H9 (cell line): ENCODE measurements at regions not wholly inside any gene's neighbourhood (a gene's known extent, or its start where the extent isn't known, plus 50 kb on each side); places are given as distances from the start of the nearest gene placed in this dataset.

Experiments
- DNase-seq: peaks from one replicate; pipeline ENCODE4 v3.0.0-alpha.2; 2017
- H2AFZ ChIP-seq: one replicate; pipeline ENCODE4 v1.6.1; 2013; ENCODE audit warnings: mild to moderate bottlenecking, low read length, control low read depth, moderate library complexity
- H2AK5ac ChIP-seq: 2 replicates; pipeline ENCODE4 v1.6.1; 2013; ENCODE audit warnings: low read length, control low read depth, mixed read lengths; ENCODE audit not compliant: insufficient read length
- H2BK120ac ChIP-seq: one replicate; pipeline ENCODE4 v1.6.1; 2013; ENCODE audit warnings: low read depth, mild to moderate bottlenecking, low read length, control low read depth, inconsistent platforms; ENCODE audit not compliant: poor library complexity, severe bottlenecking
- H2BK12ac ChIP-seq: 2 replicates; pipeline ENCODE4 v1.6.1; 2013; ENCODE audit warnings: low read length, control low read depth, mixed read lengths, low read depth; ENCODE audit not compliant: insufficient read length
- H2BK15ac ChIP-seq: 2 replicates; pipeline ENCODE4 v1.6.1; 2013; ENCODE audit warnings: low read depth, low read length, control low read depth
- H2BK20ac ChIP-seq: one replicate; pipeline ENCODE4 v1.6.1; 2013; ENCODE audit warnings: low read depth, mild to moderate bottlenecking, low read length, control low read depth, inconsistent platforms; ENCODE audit not compliant: poor library complexity, severe bottlenecking
- H2BK5ac ChIP-seq: 2 replicates; pipeline ENCODE4 v1.6.1; 2013; ENCODE audit warnings: low read length, control low read depth, mixed read lengths; ENCODE audit not compliant: insufficient read length
- H3K14ac ChIP-seq: 2 replicates; pipeline ENCODE4 v1.6.1; 2013; ENCODE audit warnings: low read length, control low read depth; ENCODE audit not compliant: insufficient read depth
- H3K18ac ChIP-seq: 2 replicates; pipeline ENCODE4 v1.6.1; 2013; ENCODE audit warnings: low read depth, mild to moderate bottlenecking, mixed read lengths, low read length, control low read depth; ENCODE audit not compliant: insufficient read length
- H3K23ac ChIP-seq: 2 replicates; pipeline ENCODE4 v1.6.1; 2013; ENCODE audit warnings: low read length, control low read depth, mixed read lengths, low read depth; ENCODE audit not compliant: insufficient read length
- H3K23me2 ChIP-seq: 2 replicates; pipeline ENCODE4 v1.6.1; 2013; ENCODE audit warnings: low read depth, mild to moderate bottlenecking, mixed read lengths, low read length, control low read depth; ENCODE audit not compliant: insufficient read length, poor library complexity, severe bottlenecking
- H3K27ac ChIP-seq: 2 replicates; pipeline ENCODE4 v1.5.1; 2013; ENCODE audit warnings: low read length, control low read depth, mixed read lengths, low read depth; ENCODE audit not compliant: insufficient read length
- H3K27me3 ChIP-seq: 2 replicates; pipeline ENCODE4 v1.6.1; 2013; ENCODE audit warnings: low read length, control low read depth, inconsistent platforms; ENCODE audit not compliant: insufficient read depth
- H3K4ac ChIP-seq: 2 replicates; pipeline ENCODE4 v1.6.1; 2013; ENCODE audit warnings: low read depth, mild to moderate bottlenecking, control low read depth, inconsistent platforms, low read length, moderate library complexity
- H3K4me1 ChIP-seq: 2 replicates; pipeline ENCODE4 v1.6.1; 2013; ENCODE audit warnings: low read length, control low read depth, inconsistent platforms; ENCODE audit not compliant: insufficient read depth
- H3K4me2 ChIP-seq: 2 replicates; pipeline ENCODE4 v1.6.1; 2013; ENCODE audit warnings: low read length, control low read depth, mixed read lengths; ENCODE audit not compliant: insufficient read length, insufficient read depth
- H3K56ac ChIP-seq: 2 replicates; pipeline ENCODE4 v1.6.1; 2013; ENCODE audit warnings: low read depth, mild to moderate bottlenecking, mixed read lengths, low read length, control low read depth; ENCODE audit not compliant: insufficient read length
- H3K79me1 ChIP-seq: 2 replicates; pipeline ENCODE4 v1.6.1; 2013; ENCODE audit warnings: low read depth, mild to moderate bottlenecking, moderate library complexity, low read length, control low read depth, inconsistent platforms; ENCODE audit not compliant: insufficient read depth, poor library complexity, severe bottlenecking
- H3K79me2 ChIP-seq: 2 replicates; pipeline ENCODE4 v1.6.1; 2013; ENCODE audit warnings: low read length, control low read depth, inconsistent platforms; ENCODE audit not compliant: insufficient read depth
- H3K9ac ChIP-seq: 2 replicates; pipeline ENCODE4 v1.6.1; 2013; ENCODE audit warnings: low read length, control low read depth, mixed read lengths; ENCODE audit not compliant: insufficient read length; ENCODE audit errors: extremely low read depth
- H3K9me3 ChIP-seq: one replicate; pipeline ENCODE4 v1.6.1; 2013; ENCODE audit warnings: low read depth, low read length, inconsistent platforms; ENCODE audit not compliant: control insufficient read depth
- H3T11ph ChIP-seq: one replicate; pipeline ENCODE4 v1.6.1; 2013; ENCODE audit warnings: mild to moderate bottlenecking, low read length, control low read depth, inconsistent platforms
- H4K20me1 ChIP-seq: one replicate; pipeline ENCODE4 v1.6.1; 2013; ENCODE audit not compliant: control insufficient read depth, insufficient read length, insufficient read depth
- H4K5ac ChIP-seq: 2 replicates; pipeline ENCODE4 v1.6.1; 2013; ENCODE audit warnings: low read depth, mild to moderate bottlenecking, mixed read lengths, low read length, control low read depth; ENCODE audit not compliant: insufficient read length
- H4K8ac ChIP-seq: replicated peaks from 2 replicates; pipeline ENCODE4 v1.6.1; 2013; ENCODE audit warnings: low read length, control low read depth, mixed read lengths, low read depth; ENCODE audit not compliant: insufficient read length
- H4K91ac ChIP-seq: 2 replicates; pipeline ENCODE4 v1.6.1; 2013; ENCODE audit warnings: low read depth, mild to moderate bottlenecking, moderate library complexity, mixed read lengths, low read length, control low read depth; ENCODE audit not compliant: insufficient read length
- H3K27ac Mint-ChIP-seq, 3 experiments: 2 replicates in 2 of 3; 3 replicates in 1 of 3; pipeline ENCODE4 v1.8.0; 2020 to 2021; ENCODE audit warnings: mixed read lengths in 3 of 3, mild to moderate bottlenecking in 1 of 3, moderate library complexity in 1 of 3
- H3K27me3 Mint-ChIP-seq: 2 replicates; pipeline ENCODE4 v1.8.0; 2021; ENCODE audit warnings: low read depth, mild to moderate bottlenecking, moderate library complexity, mixed read lengths
- H3K36me3 Mint-ChIP-seq, 3 experiments: 2 replicates in 2 of 3; 3 replicates in 1 of 3; pipeline ENCODE4 v1.8.0; 2020 to 2021; ENCODE audit warnings: low read depth in 3 of 3, mixed read lengths in 3 of 3; ENCODE audit not compliant: insufficient read depth in 1 of 3
- H3K4me1 Mint-ChIP-seq, 2 experiments: 2 replicates each; pipeline ENCODE4 v1.8.0; 2020; ENCODE audit warnings: mixed read lengths in 2 of 2
- H3K4me3 Mint-ChIP-seq, 2 experiments: 2 replicates in 1 of 2; 3 replicates in 1 of 2; pipeline ENCODE4 v1.8.0; 2020 to 2021; ENCODE audit warnings: mild to moderate bottlenecking in 2 of 2, mixed read lengths in 2 of 2, moderate library complexity in 1 of 2
- H3K9me3 Mint-ChIP-seq, 2 experiments: 2 replicates in 1 of 2; 3 replicates in 1 of 2; pipeline ENCODE4 v1.8.0; 2020; ENCODE audit warnings: mild to moderate bottlenecking in 2 of 2, mixed read lengths in 2 of 2, moderate library complexity in 1 of 2
- TF ChIP-seq, protein P1 (sequence below): fragments of 200-600 bp; sonication (generic); conservative IDR thresholded peaks from 3 replicates; pipeline ENCODE4 v1.8.0; 2021; ENCODE audit warnings: antibody characterized with exemption, mild to moderate bottlenecking

DNA sequence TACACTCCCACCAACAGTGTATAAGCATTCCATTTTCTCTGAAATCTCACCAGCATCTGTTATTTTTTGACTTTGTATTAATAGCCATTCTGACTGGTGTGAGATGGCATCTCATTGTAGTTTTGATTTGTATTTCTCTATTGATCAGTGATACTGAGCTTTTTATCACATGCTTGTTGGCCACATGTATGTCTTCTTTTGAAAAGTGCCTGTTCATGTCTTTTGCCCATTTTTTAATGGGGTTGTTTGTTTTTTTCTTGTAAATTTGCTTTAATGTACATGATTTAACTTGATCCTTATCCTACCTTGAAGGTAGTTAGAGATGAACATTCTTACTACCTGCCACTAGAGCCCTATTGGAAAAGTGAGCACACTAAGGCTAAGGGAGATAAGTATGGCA lies 151.2 kb upstream of the KIF2A start:
- no peaks in the 10 kb centered on the region for H3K23me2 ChIP-seq
- no peak overlapping the region for H2BK15ac ChIP-seq
- H3K27ac ChIP-seq: no peak overlapping the region
- H3K18ac ChIP-seq: no peak overlapping the region
- no peak overlapping the region for H3K4me3 Mint-ChIP-seq
- peaks cover 48 to 49% of the 10 kb centered on the region in 2 experiments for H3K9me3 Mint-ChIP-seq
- H3K4me2 ChIP-seq: no peak overlapping the region
- H3K27me3 Mint-ChIP-seq: peaks cover 5% of the 10 kb centered on the region
- peaks cover 12% of the 10 kb centered on the region for H3K9me3 ChIP-seq
- H4K20me1 ChIP-seq: no peaks in the 10 kb centered on the region
- H3K4me1 ChIP-seq: no peaks in the 10 kb centered on the region; the same call in 1 of the 2 replicates
- H4K5ac ChIP-seq: no peak overlapping the region
- H3K27me3 ChIP-seq: no peaks in the 10 kb centered on the region
- no peak overlapping the region for H4K8ac ChIP-seq
- H4K91ac ChIP-seq: no peak overlapping the region
- no peak overlapping the region for H2BK5ac ChIP-seq
- DNase-seq: no peak
- no peaks in the 10 kb centered on the region; the same call in 1 of the 2 replicates for H3K79me2 ChIP-seq
- peaks cover 2 to 3% of the 10 kb centered on the region in 2 experiments; a peak in 1 of 4 replicates for H3K4me1 Mint-ChIP-seq
- no peak overlapping the region for H2BK120ac ChIP-seq
- no peak overlapping the region for H3K4ac ChIP-seq
- no peak overlapping the region for H2BK20ac ChIP-seq
- no peak overlapping the region for H2BK12ac ChIP-seq
- H3K79me1 ChIP-seq: no peaks in the 10 kb centered on the region
- no peak overlapping the region for H3K27ac Mint-ChIP-seq
- no peak overlapping the region for H2AK5ac ChIP-seq
- TF ChIP-seq, protein P1, sequence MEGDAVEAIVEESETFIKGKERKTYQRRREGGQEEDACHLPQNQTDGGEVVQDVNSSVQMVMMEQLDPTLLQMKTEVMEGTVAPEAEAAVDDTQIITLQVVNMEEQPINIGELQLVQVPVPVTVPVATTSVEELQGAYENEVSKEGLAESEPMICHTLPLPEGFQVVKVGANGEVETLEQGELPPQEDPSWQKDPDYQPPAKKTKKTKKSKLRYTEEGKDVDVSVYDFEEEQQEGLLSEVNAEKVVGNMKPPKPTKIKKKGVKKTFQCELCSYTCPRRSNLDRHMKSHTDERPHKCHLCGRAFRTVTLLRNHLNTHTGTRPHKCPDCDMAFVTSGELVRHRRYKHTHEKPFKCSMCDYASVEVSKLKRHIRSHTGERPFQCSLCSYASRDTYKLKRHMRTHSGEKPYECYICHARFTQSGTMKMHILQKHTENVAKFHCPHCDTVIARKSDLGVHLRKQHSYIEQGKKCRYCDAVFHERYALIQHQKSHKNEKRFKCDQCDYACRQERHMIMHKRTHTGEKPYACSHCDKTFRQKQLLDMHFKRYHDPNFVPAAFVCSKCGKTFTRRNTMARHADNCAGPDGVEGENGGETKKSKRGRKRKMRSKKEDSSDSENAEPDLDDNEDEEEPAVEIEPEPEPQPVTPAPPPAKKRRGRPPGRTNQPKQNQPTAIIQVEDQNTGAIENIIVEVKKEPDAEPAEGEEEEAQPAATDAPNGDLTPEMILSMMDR: no peak
- no peak overlapping the region for H3T11ph ChIP-seq
- no peak overlapping the region for H3K14ac ChIP-seq
- H3K56ac ChIP-seq: no peak overlapping the region
- H2AFZ ChIP-seq: no peak overlapping the region
- no peak overlapping the region for H3K23ac ChIP-seq
- no peak overlapping the region for H3K9ac ChIP-seq
- peaks cover 18 to 48% (median 36%) of the 10 kb centered on the region in 3 experiments for H3K36me3 Mint-ChIP-seq
